Prostate gland (tissue), 2 donors: ENCODE measurements at regions not wholly inside any gene's neighbourhood (a gene's known extent, or its start where the extent isn't known, plus 50 kb on each side); places are given as distances from the start of the nearest gene placed in this dataset.

Source experiments
- DNase-seq: peaks from one replicate; pipeline ENCODE4 v3.0.0-alpha.2; 2019; ENCODE audit warnings: low spot score
- H3K27ac ChIP-seq, 2 donors: fragments of 200-600 bp; sonication (generic); 2 replicates each; pipeline ENCODE4 v1.5.1; 2017 to 2019
- H3K27me3 ChIP-seq: fragments of 200-600 bp; sonication (generic); replicated peaks from 2 replicates; pipeline ENCODE4 v1.5.1; 2019; ENCODE audit not compliant: insufficient read depth
- H3K36me3 ChIP-seq, 2 donors: fragments of 200-600 bp; sonication (generic); 1 replicate in 1 of 2; 2 replicates in 1 of 2; pipeline versions ENCODE4 v1.5.1 to v1.8.1; 2017 to 2019
- H3K4me1 ChIP-seq: fragments of 200-600 bp; sonication (generic); replicated peaks from 2 replicates; pipeline ENCODE4 v1.5.1; 2019
- H3K4me3 ChIP-seq, 2 donors: fragments of 200-600 bp; sonication (generic); 2 replicates each; pipeline ENCODE4 v1.5.1; 2017 to 2019
- H3K9me3 ChIP-seq: fragments of 200-600 bp; sonication (generic); 2 replicates; pipeline ENCODE4 v1.5.1; 2017
- POLR2A ChIP-seq: fragments of 450-650 bp; IDR thresholded peaks from one replicate; pipeline ENCODE4 v1.6.1; 2016; ENCODE audit warnings: antibody characterized with exemption, mild to moderate bottlenecking
- POLR2AphosphoS5 ChIP-seq: sonication (generic); formaldehyde crosslinking; IDR thresholded peaks from one replicate; pipeline ENCODE4 v1.6.1; 2017; ENCODE audit warnings: antibody characterized with exemption
- WGBS: methylation state at CpG from one replicate; pipeline ENCODE4 v1.1.5; 2018; 5-methylcytosine and 5-hydroxymethylcytosine counted together
- intact Hi-C: fragments of 100-400 bp; cut with DNase I; formaldehyde crosslinking; loops from one replicate; pipeline ENCODE4 v1.14.2; 2022
- TF ChIP-seq, protein P1 (sequence below), 4 experiments: fragments of 200-600 bp in 2 of 4; fragments of 450-650 bp in 2 of 4; sonication (generic) in 2 of 4; IDR thresholded peaks; 1 replicate in 3 of 4; 2 replicates in 1 of 4; pipeline ENCODE4 v1.5.1; 2016 to 2019; ENCODE audit warnings: antibody characterized with exemption in 4 of 4, mild to moderate bottlenecking in 2 of 4, moderate library complexity in 2 of 4

GRCh38 chr1:115419571-115419970, 81.5 kb upstream of the NGF start:
- TF ChIP-seq, protein P1, sequence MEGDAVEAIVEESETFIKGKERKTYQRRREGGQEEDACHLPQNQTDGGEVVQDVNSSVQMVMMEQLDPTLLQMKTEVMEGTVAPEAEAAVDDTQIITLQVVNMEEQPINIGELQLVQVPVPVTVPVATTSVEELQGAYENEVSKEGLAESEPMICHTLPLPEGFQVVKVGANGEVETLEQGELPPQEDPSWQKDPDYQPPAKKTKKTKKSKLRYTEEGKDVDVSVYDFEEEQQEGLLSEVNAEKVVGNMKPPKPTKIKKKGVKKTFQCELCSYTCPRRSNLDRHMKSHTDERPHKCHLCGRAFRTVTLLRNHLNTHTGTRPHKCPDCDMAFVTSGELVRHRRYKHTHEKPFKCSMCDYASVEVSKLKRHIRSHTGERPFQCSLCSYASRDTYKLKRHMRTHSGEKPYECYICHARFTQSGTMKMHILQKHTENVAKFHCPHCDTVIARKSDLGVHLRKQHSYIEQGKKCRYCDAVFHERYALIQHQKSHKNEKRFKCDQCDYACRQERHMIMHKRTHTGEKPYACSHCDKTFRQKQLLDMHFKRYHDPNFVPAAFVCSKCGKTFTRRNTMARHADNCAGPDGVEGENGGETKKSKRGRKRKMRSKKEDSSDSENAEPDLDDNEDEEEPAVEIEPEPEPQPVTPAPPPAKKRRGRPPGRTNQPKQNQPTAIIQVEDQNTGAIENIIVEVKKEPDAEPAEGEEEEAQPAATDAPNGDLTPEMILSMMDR (IDR thresholded peaks at IDR 0.05): no peak
- TF ChIP-seq POLR2AphosphoS5 (no peak), POLR2A (no peak)
- Histone ChIP-seq H3K27me3 (peaks cover 4% of the 10 kb centered on the region), H3K9me3 (no peaks in the 10 kb centered on the region), H3K36me3 (no peaks in the 10 kb centered on the region), H3K4me1 (no peaks in the 10 kb centered on the region), H3K4me3 (no peak overlapping the region), H3K27ac (no peak overlapping the region)
- intact Hi-C loops: no loop called here
- no peak for DNase-seq
- WGBS: 55% methylated on average over 3 of the region's 3 CpGs

DNA sequence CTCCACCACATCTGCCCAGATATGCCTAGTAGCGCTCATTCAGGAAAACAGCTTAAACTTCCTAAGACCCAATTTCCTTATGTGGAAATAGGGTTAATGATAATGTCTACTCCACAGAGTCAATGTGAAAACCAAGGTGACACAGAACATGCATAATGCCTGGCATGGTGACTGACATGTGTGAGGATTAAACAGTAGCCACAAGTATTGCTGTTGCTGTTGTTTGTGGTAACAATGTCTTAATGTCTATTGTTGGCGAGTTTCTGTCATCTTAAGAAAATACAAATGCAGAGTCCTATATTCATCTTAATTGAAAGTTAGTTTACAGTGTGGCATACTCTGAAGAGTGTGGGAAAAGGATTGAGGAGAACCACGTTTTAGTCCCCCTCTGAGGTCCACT, 75.6 kb upstream of the NGF start:
- DNase-seq: no peak
- WGBS: 89% methylated on average over 3 of the region's 3 CpGs
- intact Hi-C loops: no loop called here
- H3K4me1 ChIP-seq: no peaks in the 10 kb centered on the region
- H3K27me3 ChIP-seq: no peaks in the 10 kb centered on the region
- TF ChIP-seq POLR2A (no peak), POLR2AphosphoS5 (no peak)
- TF ChIP-seq, protein P1 (IDR thresholded peaks at IDR 0.05): no peak
- no peak overlapping the region for H3K27ac ChIP-seq
- H3K36me3 ChIP-seq: no peaks in the 10 kb centered on the region
- H3K4me3 ChIP-seq: no peak overlapping the region
- H3K9me3 ChIP-seq: no peaks in the 10 kb centered on the region

DNA sequence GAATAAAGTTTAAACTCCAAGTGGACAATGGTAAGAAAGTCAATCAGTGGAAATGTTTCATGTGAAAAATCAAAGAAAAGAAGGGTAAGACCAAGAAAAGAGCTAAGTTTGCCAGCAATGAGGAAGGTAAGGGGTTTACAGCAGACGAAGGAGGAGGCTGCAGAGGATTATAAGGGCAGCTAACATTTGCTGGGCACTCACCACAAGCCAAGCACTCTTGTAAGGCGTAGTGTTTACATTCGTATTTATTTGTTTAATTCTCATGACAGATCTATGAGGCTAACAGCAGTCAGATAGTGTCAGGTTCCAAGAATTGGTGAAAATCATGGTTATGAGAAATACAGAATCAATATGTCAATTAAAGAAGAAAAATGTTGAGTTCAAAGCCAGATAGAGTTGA, 75.2 kb upstream of the NGF start:
- Histone ChIP-seq H3K36me3 (no peaks in the 10 kb centered on the region), H3K4me1 (no peaks in the 10 kb centered on the region), H3K9me3 (no peaks in the 10 kb centered on the region), H3K4me3 (no peak overlapping the region), H3K27ac (no peak overlapping the region), H3K27me3 (no peaks in the 10 kb centered on the region)
- DNase-seq: no peak
- WGBS: 78% methylated on average over 3 of the region's 3 CpGs
- no peak for TF ChIP-seq POLR2A
- TF ChIP-seq, protein P1 (IDR thresholded peaks at IDR 0.05): no peak
- TF ChIP-seq POLR2AphosphoS5: no peak
- intact Hi-C loops: no loop called here

- Histone ChIP-seq H3K4me1 (no peaks in the 10 kb centered on the region), H3K4me3 (no peak overlapping the region), H3K27ac (no peak overlapping the region), H3K36me3 (no peaks in the 10 kb centered on the region), H3K27me3 (no peaks in the 10 kb centered on the region), H3K9me3 (no peaks in the 10 kb centered on the region)
- DNase-seq: no peak
- no peak for TF ChIP-seq POLR2A
- TF ChIP-seq, protein P1 (IDR thresholded peaks at IDR 0.05): no peak
- TF ChIP-seq POLR2AphosphoS5: no peak
- WGBS: 100% methylated on average over 1 of the region's 1 CpG
- intact Hi-C loops: no loop called here
Observed at GRCh38 chr1:115412733-115413132, 74.7 kb upstream of the NGF start.

- H3K27ac ChIP-seq: no peak overlapping the region
- intact Hi-C loops: no loop called here
- TF ChIP-seq, protein P1 (IDR thresholded peaks at IDR 0.05): no peak
- TF ChIP-seq POLR2A (no peak), POLR2AphosphoS5 (no peak)
- no peaks in the 10 kb centered on the region for H3K4me1 ChIP-seq
- no peak overlapping the region for H3K4me3 ChIP-seq
- H3K27me3 ChIP-seq: no peaks in the 10 kb centered on the region
- H3K9me3 ChIP-seq: no peaks in the 10 kb centered on the region
- no peaks in the 10 kb centered on the region for H3K36me3 ChIP-seq
- no peak for DNase-seq
Observed at GRCh38 chr1:115412286-115412685, 74.2 kb upstream of the NGF start.
